ENCODE measurements at regions not wholly inside any gene's neighbourhood (a gene's known extent, or its start where the extent isn't known, plus 50 kb on each side); places are given as distances from the start of the nearest gene placed in this dataset.
"Not testable (repeated sequence)": the region's sequence is repeated elsewhere in the genome, so short reads cannot be mapped to it uniquely, and the experiment has no call there.

GRCh38 chr5:100341485-100341884 is 193.7 kb upstream of the FAM174A start:
- not testable (repeated sequence) for TF ChIP-seq CTCF (conservative IDR thresholded peaks at IDR 0.05 in 1 of 2, IDR thresholded peaks at IDR 0.05 in 1 of 2; ENCODE audit: extremely low read depth in 1 of 2, insufficient read depth in 1 of 2, low read depth in 1 of 2, low read length in 2 of 2); EZH2 (IDR thresholded peaks at IDR 0.05; ENCODE audit: borderline replicate concordance, low read length)

Measured in mammary epithelial cell (primary cell).